Fibroblast of skin of right quadriceps (primary cell): ENCODE measurements at regions not wholly inside any gene's neighbourhood (a gene's known extent, or its start where the extent isn't known, plus 50 kb on each side); places are given as distances from the start of the nearest gene placed in this dataset.

ENCODE experiments used
- DNase-seq: peaks from one replicate; pipeline ENCODE4 v3.0.0-alpha.2; 2013

DNA sequence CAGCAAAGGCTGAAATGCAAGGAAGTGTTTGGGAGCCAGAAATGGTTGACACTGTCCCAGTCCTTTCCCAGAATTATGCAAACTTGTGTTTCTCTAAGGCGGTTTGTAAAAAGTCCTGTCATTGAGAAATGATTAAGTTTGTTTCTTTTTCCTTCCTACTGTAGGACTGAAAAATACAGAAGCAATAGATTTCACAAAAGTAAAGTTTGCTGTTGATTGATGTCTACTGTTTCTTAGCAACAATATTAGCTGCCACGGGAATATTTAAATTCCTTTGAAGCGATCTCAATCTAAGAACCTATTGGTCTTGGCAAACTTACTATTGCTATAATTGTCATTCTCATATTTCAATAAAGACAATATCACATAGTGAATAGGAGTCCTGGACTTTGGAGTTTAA is 100.7 kb upstream of the IL12A start:
- no peak for DNase-seq

GRCh38 chr3:159892171-159892795 is 96.4 kb upstream of the IL12A start:
- DNase-seq: no peak

GRCh38 chr3:159892801-159893200 is 95.8 kb upstream of the IL12A start:
- DNase-seq: no peak

DNA sequence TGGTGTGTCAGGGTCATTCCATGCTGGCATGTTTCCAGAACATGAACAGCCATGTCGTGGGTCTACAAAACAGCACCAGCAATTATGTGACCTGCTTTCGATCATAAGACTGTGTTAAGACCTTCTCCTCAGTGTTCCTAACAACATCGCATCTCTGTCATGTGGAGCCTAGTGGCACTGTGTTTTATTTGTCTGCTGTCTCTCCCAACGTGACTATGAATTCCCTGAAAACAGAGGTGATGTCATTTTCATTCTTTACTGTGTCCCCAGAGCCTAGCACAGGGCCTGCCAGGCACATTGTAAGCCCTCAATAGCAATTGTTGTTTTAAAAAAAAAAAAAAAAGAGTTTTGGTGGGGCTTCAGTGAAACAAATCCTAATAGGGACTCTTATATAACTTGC is 94.2 kb upstream of the IL12A start:
- DNase-seq: no peak

DNA sequence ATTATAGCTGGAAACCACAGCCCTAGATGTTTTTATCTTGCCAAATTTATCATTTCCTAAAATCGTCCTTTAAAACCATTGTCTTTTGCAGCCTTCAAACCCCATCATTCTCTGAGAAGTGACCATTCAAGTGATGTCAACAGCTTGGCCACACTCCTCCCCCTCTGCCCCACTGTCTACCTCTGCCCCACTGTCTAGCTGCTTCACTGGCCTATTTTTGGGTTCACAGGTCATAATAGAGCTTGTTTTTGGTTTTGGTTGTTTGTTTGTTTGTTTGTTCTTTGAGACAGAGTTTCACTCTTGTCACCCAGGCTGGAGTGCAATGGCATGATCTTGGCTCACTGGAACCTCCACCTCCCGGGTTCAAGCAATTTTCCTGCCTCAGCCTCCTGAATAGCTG is 93.2 kb upstream of the IL12A start:
- no peak for DNase-seq

DNA sequence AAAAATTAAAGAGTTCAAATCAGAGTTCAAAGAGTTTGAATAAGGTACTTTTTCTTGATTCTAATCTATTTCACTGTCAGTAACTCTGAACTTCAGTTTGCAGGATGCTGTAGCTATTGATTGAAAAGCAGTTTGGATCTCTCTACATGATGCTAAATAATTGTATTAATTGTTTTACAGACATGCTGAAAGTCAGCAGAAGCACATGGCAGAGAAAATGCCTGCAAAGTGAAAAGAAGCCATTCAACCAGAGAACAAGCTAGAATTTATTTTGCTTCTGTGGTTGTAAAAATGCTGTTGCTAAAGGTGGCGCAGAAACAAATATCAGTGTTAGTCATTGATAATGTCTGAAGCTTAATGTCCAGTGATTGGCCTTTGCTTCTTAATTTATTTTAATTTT is 92.1 kb upstream of the IL12A start:
- no peak for DNase-seq

DNA sequence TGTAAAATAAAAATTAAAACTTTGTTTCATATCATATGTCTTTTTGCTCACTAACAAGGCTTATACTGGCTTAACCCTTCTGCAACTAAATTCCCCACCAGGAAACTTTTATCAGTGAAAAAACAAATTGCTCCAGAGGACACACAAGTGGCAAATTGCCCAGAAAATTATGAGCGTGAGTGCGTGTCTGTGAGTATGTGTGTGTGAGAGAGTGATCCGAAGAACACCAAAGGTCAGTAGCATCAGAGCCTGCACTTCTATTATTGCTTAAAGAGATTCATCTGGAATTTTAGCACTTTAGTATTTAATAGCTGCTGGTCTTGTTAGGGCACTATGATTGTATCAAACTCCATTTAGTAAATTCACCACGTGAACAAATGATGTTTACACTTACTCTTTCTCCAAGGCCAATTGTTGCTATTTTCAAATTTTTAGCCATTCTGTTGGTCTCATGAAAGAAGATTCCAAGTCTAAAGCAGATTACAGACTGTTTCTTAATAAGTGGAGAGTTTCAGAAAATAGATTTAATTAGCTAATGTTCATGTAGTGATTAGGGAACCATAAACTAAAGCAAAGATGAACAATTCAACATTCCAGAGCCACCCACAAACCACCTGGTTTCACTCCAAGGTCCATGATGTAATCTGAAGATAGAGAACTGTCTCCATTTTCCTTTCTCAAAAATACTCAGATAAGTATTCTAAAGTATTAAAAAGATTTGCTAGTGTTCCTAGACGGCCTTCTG is 91.1 kb upstream of the IL12A start:
- DNase-seq: peak; percentile 68

- DNase-seq: no peak
Observed at GRCh38 chr3:159898147-159898546, 90.5 kb upstream of the IL12A start.

GRCh38 chr3:159899166-159899565 is 89.5 kb upstream of the IL12A start:
- DNase-seq: no peak

GRCh38 chr3:159902546-159903314 is 85.9 kb upstream of the IL12A start:
- DNase-seq: no peak

DNA sequence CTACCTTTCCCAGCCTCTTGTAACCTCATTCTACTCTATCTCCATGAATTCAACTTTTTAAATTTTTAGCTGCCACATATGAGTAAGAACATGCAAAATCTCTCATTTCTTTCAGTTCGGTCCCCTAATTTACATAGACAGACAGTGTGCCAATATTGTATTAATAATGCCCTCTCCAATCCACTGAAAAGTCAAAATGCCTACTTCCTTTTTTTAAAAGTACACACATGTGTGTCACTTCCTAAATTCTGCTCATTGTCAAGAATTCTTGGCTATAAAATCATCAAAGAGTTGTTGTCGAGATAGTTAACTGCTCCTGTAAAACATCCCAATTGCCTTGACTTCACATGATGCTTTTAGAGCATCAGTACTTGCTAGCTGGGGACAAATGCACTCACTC is 84.2 kb upstream of the IL12A start:
- DNase-seq: no peak

DNA sequence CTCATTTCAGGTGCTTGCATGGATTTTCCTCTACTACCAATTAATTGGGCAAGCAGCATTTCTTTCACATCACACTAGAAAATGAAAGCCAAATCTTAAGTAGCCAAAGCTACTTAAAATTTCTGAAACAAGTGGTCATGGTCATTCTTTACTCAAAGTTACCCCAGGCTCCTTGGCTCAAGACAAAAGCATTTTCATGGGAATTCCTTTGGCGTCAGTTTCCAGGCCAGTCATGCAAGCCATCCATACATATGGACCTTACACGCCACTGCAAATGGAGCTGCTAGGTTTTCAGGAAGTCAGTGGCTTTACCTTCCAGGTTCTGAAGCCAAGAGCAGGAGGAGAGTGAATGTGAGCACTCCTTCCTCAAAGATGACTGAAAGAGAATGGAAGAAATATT is 83.7 kb upstream of the IL12A start:
- no peak for DNase-seq

GRCh38 chr3:159907828-159908227 is 80.8 kb upstream of the IL12A start:
- no peak for DNase-seq

DNA sequence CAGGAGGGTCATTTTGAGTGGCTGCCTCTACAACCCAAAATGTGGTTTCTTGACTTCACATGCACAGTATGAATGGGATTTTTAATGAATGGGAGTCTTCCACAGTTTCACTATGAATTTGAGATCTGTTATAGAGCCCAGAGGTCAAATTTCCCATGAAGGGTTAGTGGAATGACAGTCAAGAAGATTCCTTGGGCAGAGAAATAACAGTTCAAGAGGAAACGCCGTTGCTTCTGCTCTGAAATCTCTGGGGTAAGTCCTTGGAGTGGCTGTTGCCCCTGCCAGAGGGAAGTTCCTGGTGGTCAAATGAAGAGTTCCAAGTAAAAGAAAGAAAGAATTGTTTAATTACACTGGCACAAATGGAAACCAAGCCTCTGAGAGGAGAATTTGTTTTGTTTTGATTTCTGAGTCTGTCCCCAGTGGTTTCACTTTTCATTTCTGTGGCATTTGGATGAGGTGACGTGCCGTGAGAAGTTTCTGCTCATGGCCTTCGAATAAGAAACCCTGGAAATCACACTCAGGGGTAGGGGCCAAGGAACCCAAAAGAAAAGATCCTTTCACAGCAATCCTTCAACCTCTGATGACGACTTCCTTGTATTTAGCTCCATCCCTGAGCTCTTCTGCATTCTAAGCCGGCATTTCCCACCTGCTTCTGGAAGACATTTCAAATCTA is 77.5 kb upstream of the IL12A start:
- DNase-seq: no peak

GRCh38 chr3:159911664-159912037 is 77.0 kb upstream of the IL12A start:
- no peak for DNase-seq

DNA sequence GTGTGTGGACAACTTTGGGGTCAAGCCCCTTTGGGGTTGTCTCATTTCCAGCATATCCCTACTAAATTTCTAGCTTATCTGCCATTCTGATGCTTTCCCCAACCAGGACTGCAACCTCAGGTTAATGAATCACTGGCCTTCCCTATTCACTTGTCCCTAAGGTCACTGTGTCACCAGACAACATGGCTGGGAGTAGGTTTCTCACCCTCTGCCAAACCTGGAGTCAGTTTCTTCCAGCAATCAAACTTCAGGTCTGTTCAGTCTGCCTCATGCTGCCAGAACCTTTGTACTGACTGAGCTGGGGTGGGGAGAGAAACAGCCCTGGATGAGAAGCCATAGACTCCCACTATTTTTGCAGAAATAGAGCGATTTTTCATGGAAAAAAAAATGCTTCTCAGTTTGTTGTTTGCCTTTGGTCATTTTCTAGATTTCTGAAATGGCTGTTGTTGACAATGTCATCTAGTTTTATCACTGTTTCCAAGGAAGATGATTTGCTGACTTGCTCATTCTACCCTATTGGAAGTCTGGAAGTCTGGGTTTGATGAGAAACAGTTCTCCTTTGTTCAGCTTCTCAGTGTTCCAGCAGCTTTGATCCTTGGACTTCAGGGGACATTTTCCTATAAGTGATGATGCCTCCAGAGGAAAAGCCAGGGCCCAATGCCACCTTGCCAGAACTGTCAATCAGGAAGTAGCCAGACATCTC is 74.8 kb upstream of the IL12A start:
- DNase-seq: no peak

DNA sequence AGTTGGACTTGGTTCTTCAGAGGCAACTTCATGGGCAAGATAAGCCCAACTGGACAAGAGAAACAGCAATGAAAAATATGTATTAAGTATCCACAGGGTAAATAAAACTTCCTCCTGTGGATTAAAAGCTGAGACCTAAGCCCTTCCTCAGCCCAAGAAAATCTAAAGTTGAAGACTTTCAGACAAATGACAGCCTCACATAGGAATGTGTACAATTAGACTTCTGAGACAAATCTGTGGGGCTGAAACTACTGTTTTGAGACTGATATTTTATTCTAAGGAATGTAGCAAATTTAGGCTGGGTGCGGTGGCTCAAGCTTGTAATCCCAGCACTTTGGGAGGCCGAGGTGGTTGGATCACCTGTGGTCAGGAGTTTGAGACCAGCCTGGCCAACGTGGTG is 74.2 kb upstream of the IL12A start:
- peak; percentile 46 for DNase-seq

- DNase-seq: no peak
Observed at GRCh38 chr3:159916052-159916451, 72.6 kb upstream of the IL12A start.

DNA sequence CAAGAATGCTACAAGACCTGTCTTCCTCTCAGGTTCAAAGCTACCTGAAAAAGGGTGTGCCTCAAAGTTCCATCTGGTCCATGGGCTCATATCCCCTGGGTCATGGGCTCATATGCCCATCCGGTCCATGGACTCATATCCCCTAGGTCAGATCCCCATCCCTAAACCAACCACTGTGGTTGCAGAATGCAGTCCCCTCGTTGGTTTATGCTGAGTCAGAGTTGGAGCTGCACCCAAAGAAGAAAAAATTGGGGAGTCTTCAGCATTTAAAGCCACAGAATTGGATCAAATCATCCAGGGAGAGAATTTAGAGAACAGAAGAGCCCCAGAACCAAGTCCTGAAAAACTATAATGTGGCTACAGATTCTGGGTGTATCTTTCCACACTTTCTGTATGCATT is 71.5 kb upstream of the IL12A start:
- DNase-seq: no peak

GRCh38 chr3:159919873-159920272 is 68.8 kb upstream of the IL12A start:
- DNase-seq: peak; percentile 78

DNA sequence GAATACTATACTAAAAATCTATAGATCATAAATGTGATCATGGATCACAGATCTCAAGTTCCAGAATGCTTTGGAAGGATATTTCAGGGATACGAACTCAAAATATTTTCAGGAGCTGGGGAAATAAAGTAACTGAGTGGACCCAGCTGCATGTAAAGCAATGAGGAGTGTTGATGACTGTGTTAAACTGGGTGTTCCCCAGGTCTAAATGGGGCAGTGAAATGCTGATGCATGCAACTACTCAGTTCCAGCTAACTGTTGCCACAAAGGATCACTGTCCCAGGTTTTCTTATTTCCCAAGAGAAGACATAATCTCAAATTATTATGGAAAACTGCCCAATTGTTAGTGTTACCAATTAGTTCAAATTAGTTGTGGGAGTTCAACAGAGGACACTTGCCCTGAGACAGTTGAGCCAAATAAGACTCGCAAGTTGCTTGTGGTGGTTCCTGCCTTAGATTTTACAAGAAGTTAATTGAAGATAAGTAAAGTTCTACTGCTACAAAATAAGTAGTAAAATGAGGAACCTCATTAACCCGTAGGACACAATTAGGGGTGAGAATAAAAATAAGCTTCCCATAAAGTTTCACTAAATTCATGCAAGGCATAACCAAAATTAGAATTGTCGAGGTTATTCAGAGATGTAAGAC is 66.3 kb upstream of the IL12A start:
- DNase-seq: no peak

GRCh38 chr3:159922861-159923312 is 65.7 kb upstream of the IL12A start:
- DNase-seq: no peak
